ENCODE measurements at regions not wholly inside any gene's neighbourhood (a gene's known extent, or its start where the extent isn't known, plus 50 kb on each side); places are given as distances from the start of the nearest gene placed in this dataset.

DNA sequence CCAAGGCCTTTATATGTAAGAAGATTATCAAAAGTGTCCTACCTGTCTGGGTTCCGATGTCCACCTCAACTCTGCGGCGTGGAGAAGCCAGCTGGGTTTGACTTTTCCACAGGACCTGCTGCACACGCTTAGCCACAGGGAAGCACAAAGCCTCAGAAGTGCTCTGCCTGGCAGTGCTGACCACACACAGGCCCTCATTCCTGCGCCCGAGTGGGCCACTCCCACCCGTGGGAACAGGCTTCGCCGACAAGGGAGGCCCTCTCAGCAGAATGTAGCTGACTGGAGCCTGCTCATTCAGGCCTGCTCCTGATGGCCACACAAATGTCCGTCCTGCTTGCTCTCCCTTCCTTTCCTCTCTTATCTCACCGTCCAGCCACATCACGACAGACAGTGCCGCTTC lies 221.4 kb upstream of the LRRN1 start:
- TF ChIP-seq, protein P1, sequence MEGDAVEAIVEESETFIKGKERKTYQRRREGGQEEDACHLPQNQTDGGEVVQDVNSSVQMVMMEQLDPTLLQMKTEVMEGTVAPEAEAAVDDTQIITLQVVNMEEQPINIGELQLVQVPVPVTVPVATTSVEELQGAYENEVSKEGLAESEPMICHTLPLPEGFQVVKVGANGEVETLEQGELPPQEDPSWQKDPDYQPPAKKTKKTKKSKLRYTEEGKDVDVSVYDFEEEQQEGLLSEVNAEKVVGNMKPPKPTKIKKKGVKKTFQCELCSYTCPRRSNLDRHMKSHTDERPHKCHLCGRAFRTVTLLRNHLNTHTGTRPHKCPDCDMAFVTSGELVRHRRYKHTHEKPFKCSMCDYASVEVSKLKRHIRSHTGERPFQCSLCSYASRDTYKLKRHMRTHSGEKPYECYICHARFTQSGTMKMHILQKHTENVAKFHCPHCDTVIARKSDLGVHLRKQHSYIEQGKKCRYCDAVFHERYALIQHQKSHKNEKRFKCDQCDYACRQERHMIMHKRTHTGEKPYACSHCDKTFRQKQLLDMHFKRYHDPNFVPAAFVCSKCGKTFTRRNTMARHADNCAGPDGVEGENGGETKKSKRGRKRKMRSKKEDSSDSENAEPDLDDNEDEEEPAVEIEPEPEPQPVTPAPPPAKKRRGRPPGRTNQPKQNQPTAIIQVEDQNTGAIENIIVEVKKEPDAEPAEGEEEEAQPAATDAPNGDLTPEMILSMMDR (IDR thresholded peaks at IDR 0.05) = no peak
- TF ChIP-seq POLR2AphosphoS5 (IDR thresholded peaks at IDR 0.05) (no peak), POLR2A (IDR thresholded peaks at IDR 0.05) (no peak), EP300 (IDR thresholded peaks at IDR 0.05) (no peak)
